H9 (cell line): ENCODE measurements at regions not wholly inside any gene's neighbourhood (a gene's known extent, or its start where the extent isn't known, plus 50 kb on each side); places are given as distances from the start of the nearest gene placed in this dataset.

ENCODE experiments used
- DNase-seq: peaks from one replicate; pipeline ENCODE4 v3.0.0-alpha.2; 2017
- H2AFZ ChIP-seq: one replicate; pipeline ENCODE4 v1.6.1; 2013; ENCODE audit warnings: mild to moderate bottlenecking, low read length, control low read depth, moderate library complexity
- H2AK5ac ChIP-seq: 2 replicates; pipeline ENCODE4 v1.6.1; 2013; ENCODE audit warnings: low read length, control low read depth, mixed read lengths; ENCODE audit not compliant: insufficient read length
- H2BK120ac ChIP-seq: one replicate; pipeline ENCODE4 v1.6.1; 2013; ENCODE audit warnings: low read depth, mild to moderate bottlenecking, low read length, control low read depth, inconsistent platforms; ENCODE audit not compliant: poor library complexity, severe bottlenecking
- H2BK12ac ChIP-seq: 2 replicates; pipeline ENCODE4 v1.6.1; 2013; ENCODE audit warnings: low read length, control low read depth, mixed read lengths, low read depth; ENCODE audit not compliant: insufficient read length
- H2BK15ac ChIP-seq: 2 replicates; pipeline ENCODE4 v1.6.1; 2013; ENCODE audit warnings: low read depth, low read length, control low read depth
- H2BK20ac ChIP-seq: one replicate; pipeline ENCODE4 v1.6.1; 2013; ENCODE audit warnings: low read depth, mild to moderate bottlenecking, low read length, control low read depth, inconsistent platforms; ENCODE audit not compliant: poor library complexity, severe bottlenecking
- H2BK5ac ChIP-seq: 2 replicates; pipeline ENCODE4 v1.6.1; 2013; ENCODE audit warnings: low read length, control low read depth, mixed read lengths; ENCODE audit not compliant: insufficient read length
- H3K14ac ChIP-seq: 2 replicates; pipeline ENCODE4 v1.6.1; 2013; ENCODE audit warnings: low read length, control low read depth; ENCODE audit not compliant: insufficient read depth
- H3K18ac ChIP-seq: 2 replicates; pipeline ENCODE4 v1.6.1; 2013; ENCODE audit warnings: low read depth, mild to moderate bottlenecking, mixed read lengths, low read length, control low read depth; ENCODE audit not compliant: insufficient read length
- H3K23ac ChIP-seq: 2 replicates; pipeline ENCODE4 v1.6.1; 2013; ENCODE audit warnings: low read length, control low read depth, mixed read lengths, low read depth; ENCODE audit not compliant: insufficient read length
- H3K23me2 ChIP-seq: 2 replicates; pipeline ENCODE4 v1.6.1; 2013; ENCODE audit warnings: low read depth, mild to moderate bottlenecking, mixed read lengths, low read length, control low read depth; ENCODE audit not compliant: insufficient read length, poor library complexity, severe bottlenecking
- H3K27ac ChIP-seq: 2 replicates; pipeline ENCODE4 v1.5.1; 2013; ENCODE audit warnings: low read length, control low read depth, mixed read lengths, low read depth; ENCODE audit not compliant: insufficient read length
- H3K27me3 ChIP-seq: 2 replicates; pipeline ENCODE4 v1.6.1; 2013; ENCODE audit warnings: low read length, control low read depth, inconsistent platforms; ENCODE audit not compliant: insufficient read depth
- H3K4ac ChIP-seq: 2 replicates; pipeline ENCODE4 v1.6.1; 2013; ENCODE audit warnings: low read depth, mild to moderate bottlenecking, control low read depth, inconsistent platforms, low read length, moderate library complexity
- H3K4me1 ChIP-seq: 2 replicates; pipeline ENCODE4 v1.6.1; 2013; ENCODE audit warnings: low read length, control low read depth, inconsistent platforms; ENCODE audit not compliant: insufficient read depth
- H3K4me2 ChIP-seq: 2 replicates; pipeline ENCODE4 v1.6.1; 2013; ENCODE audit warnings: low read length, control low read depth, mixed read lengths; ENCODE audit not compliant: insufficient read length, insufficient read depth
- H3K56ac ChIP-seq: 2 replicates; pipeline ENCODE4 v1.6.1; 2013; ENCODE audit warnings: low read depth, mild to moderate bottlenecking, mixed read lengths, low read length, control low read depth; ENCODE audit not compliant: insufficient read length
- H3K79me1 ChIP-seq: 2 replicates; pipeline ENCODE4 v1.6.1; 2013; ENCODE audit warnings: low read depth, mild to moderate bottlenecking, moderate library complexity, low read length, control low read depth, inconsistent platforms; ENCODE audit not compliant: insufficient read depth, poor library complexity, severe bottlenecking
- H3K79me2 ChIP-seq: 2 replicates; pipeline ENCODE4 v1.6.1; 2013; ENCODE audit warnings: low read length, control low read depth, inconsistent platforms; ENCODE audit not compliant: insufficient read depth
- H3K9ac ChIP-seq: 2 replicates; pipeline ENCODE4 v1.6.1; 2013; ENCODE audit warnings: low read length, control low read depth, mixed read lengths; ENCODE audit not compliant: insufficient read length; ENCODE audit errors: extremely low read depth
- H3K9me3 ChIP-seq: one replicate; pipeline ENCODE4 v1.6.1; 2013; ENCODE audit warnings: low read depth, low read length, inconsistent platforms; ENCODE audit not compliant: control insufficient read depth
- H3T11ph ChIP-seq: one replicate; pipeline ENCODE4 v1.6.1; 2013; ENCODE audit warnings: mild to moderate bottlenecking, low read length, control low read depth, inconsistent platforms
- H4K20me1 ChIP-seq: one replicate; pipeline ENCODE4 v1.6.1; 2013; ENCODE audit not compliant: control insufficient read depth, insufficient read length, insufficient read depth
- H4K5ac ChIP-seq: 2 replicates; pipeline ENCODE4 v1.6.1; 2013; ENCODE audit warnings: low read depth, mild to moderate bottlenecking, mixed read lengths, low read length, control low read depth; ENCODE audit not compliant: insufficient read length
- H4K8ac ChIP-seq: replicated peaks from 2 replicates; pipeline ENCODE4 v1.6.1; 2013; ENCODE audit warnings: low read length, control low read depth, mixed read lengths, low read depth; ENCODE audit not compliant: insufficient read length
- H4K91ac ChIP-seq: 2 replicates; pipeline ENCODE4 v1.6.1; 2013; ENCODE audit warnings: low read depth, mild to moderate bottlenecking, moderate library complexity, mixed read lengths, low read length, control low read depth; ENCODE audit not compliant: insufficient read length
- H3K27ac Mint-ChIP-seq, 3 experiments: 2 replicates in 2 of 3; 3 replicates in 1 of 3; pipeline ENCODE4 v1.8.0; 2020 to 2021; ENCODE audit warnings: mixed read lengths in 3 of 3, mild to moderate bottlenecking in 1 of 3, moderate library complexity in 1 of 3
- H3K27me3 Mint-ChIP-seq: 2 replicates; pipeline ENCODE4 v1.8.0; 2021; ENCODE audit warnings: low read depth, mild to moderate bottlenecking, moderate library complexity, mixed read lengths
- H3K36me3 Mint-ChIP-seq, 3 experiments: 2 replicates in 2 of 3; 3 replicates in 1 of 3; pipeline ENCODE4 v1.8.0; 2020 to 2021; ENCODE audit warnings: low read depth in 3 of 3, mixed read lengths in 3 of 3; ENCODE audit not compliant: insufficient read depth in 1 of 3
- H3K4me1 Mint-ChIP-seq, 2 experiments: 2 replicates each; pipeline ENCODE4 v1.8.0; 2020; ENCODE audit warnings: mixed read lengths in 2 of 2
- H3K4me3 Mint-ChIP-seq, 2 experiments: 2 replicates in 1 of 2; 3 replicates in 1 of 2; pipeline ENCODE4 v1.8.0; 2020 to 2021; ENCODE audit warnings: mild to moderate bottlenecking in 2 of 2, mixed read lengths in 2 of 2, moderate library complexity in 1 of 2
- H3K9me3 Mint-ChIP-seq, 2 experiments: 2 replicates in 1 of 2; 3 replicates in 1 of 2; pipeline ENCODE4 v1.8.0; 2020; ENCODE audit warnings: mild to moderate bottlenecking in 2 of 2, mixed read lengths in 2 of 2, moderate library complexity in 1 of 2
- CTCF ChIP-seq: fragments of 200-600 bp; sonication (generic); conservative IDR thresholded peaks from 3 replicates; pipeline ENCODE4 v1.8.0; 2021; ENCODE audit warnings: antibody characterized with exemption, mild to moderate bottlenecking
- WGBS: extraction: QIAGEN DNeasy Blood & Tissue Kit; methylation state at CpG from one replicate; pipeline ENCODE4 v1.1.7; 2013; ENCODE audit warnings: missing lambda C conversion rate, low lambda C conversion rate, mixed read lengths; ENCODE audit not compliant: insufficient read length; ENCODE audit errors: extremely low coverage; 5-methylcytosine and 5-hydroxymethylcytosine counted together

GRCh38 chr6:139509167-139509566 is 134.7 kb upstream of the CITED2 start:
- no peak overlapping the region for H4K8ac ChIP-seq
- no peaks in the 10 kb centered on the region for H3K79me1 ChIP-seq
- no peaks in the 10 kb centered on the region for H3K27me3 ChIP-seq
- H3K27ac ChIP-seq = no peak overlapping the region
- no peak overlapping the region for H2BK5ac ChIP-seq
- no peak overlapping the region for H3K4me2 ChIP-seq
- H2AFZ ChIP-seq = no peak overlapping the region
- no peaks in the 10 kb centered on the region for H3K9me3 ChIP-seq
- no peak overlapping the region for H3K4ac ChIP-seq
- no peak overlapping the region for H2BK20ac ChIP-seq
- no peak overlapping the region for H3K18ac ChIP-seq
- H3K4me1 ChIP-seq = no peaks in the 10 kb centered on the region
- H4K20me1 ChIP-seq = no peaks in the 10 kb centered on the region
- no CpG with 5 or more reads among the region's 4 CpGs for WGBS
- no peak overlapping the region for H2BK120ac ChIP-seq
- H2BK15ac ChIP-seq = no peak overlapping the region
- no peak overlapping the region for H2AK5ac ChIP-seq
- H3K23ac ChIP-seq = no peak overlapping the region
- no peaks in the 10 kb centered on the region for H3K79me2 ChIP-seq
- TF ChIP-seq CTCF = no peak
- Mint-ChIP-seq H3K4me1 (peaks cover 10 to 11% of the 10 kb centered on the region in 2 experiments), H3K27ac (no peak overlapping the region), H3K27me3 (no peaks in the 10 kb centered on the region), H3K9me3 (no peaks in the 10 kb centered on the region; a peak in 1 of 5 replicates), H3K4me3 (no peak overlapping the region), H3K36me3 (no peaks in the 10 kb centered on the region)
- H3T11ph ChIP-seq = no peak overlapping the region
- H3K14ac ChIP-seq = no peak overlapping the region
- no peak overlapping the region for H4K91ac ChIP-seq
- H2BK12ac ChIP-seq = no peak overlapping the region
- DNase-seq = no peak
- H3K23me2 ChIP-seq = no peaks in the 10 kb centered on the region
- no peak overlapping the region for H3K9ac ChIP-seq
- no peak overlapping the region for H3K56ac ChIP-seq
- H4K5ac ChIP-seq = no peak overlapping the region
